ENCODE measurements at regions not wholly inside any gene's neighbourhood (a gene's known extent, or its start where the extent isn't known, plus 50 kb on each side); places are given as distances from the start of the nearest gene placed in this dataset.

DNA sequence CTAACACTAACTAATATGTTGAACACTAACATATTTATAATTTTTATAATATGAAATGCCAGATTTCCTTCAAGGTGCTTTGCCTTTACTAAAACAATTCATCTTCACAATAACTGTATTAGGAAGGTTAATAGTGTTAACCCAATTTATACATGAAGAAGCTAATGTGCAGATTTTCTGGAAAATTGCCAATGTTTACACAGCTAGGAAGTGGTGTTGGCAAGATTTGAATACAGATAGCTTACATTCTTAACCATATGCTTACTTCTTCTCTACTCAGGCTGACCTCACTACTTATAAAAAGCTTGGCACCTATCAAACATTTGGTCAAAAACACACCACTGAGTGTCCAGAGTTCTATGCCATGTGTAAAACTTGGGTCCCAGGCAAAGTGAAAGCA is 445.4 kb upstream of the ITGA1 start:
- no peaks in the 10 kb centered on the region for H3K4me1 Mint-ChIP-seq (ENCODE audit: low read depth)
- H3K27me3 Mint-ChIP-seq (ENCODE audit: insufficient read depth) = no peaks in the 10 kb centered on the region
- H3K4me3 Mint-ChIP-seq = no peak overlapping the region
- no peaks in the 10 kb centered on the region for H3K36me3 Mint-ChIP-seq (ENCODE audit: low read depth)
- no peak overlapping the region for H3K27ac Mint-ChIP-seq
- intact Hi-C loops (cut with micrococcal nuclease) = no loop called here
- H3K9me3 Mint-ChIP-seq = no peaks in the 10 kb centered on the region
- no peak for DNase-seq (ENCODE audit: low spot score)

DNA sequence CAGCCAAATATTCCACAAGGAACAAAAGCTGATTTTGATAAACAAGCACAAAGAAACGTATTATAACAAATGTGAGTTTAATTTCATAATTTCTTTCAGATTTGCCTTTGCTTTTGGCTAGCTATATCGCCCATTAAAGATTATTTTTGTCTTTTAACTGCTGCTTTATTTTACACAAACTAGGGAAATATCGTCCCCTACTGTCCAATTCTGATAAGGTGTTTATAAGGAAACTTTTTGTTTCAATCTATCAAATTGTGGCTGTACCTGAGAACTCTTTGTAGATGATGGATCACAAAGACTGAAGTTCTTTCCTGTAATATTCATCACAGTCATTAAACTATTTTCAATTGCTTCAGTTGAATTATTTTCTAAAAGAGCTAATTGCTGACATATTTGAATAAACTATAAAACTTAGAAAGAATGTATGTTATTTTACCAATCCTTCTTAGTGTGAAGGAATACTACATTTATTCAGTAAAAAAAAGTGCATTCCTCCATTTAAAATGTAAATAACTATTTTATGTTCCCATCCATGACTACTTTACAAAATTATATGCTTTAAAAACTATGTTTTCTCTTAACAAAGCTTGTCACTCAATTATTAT is 431.3 kb upstream of the ITGA1 start:
- no peaks in the 10 kb centered on the region for H3K9me3 Mint-ChIP-seq
- no peaks in the 10 kb centered on the region for H3K4me1 Mint-ChIP-seq (ENCODE audit: low read depth)
- H3K27me3 Mint-ChIP-seq (ENCODE audit: insufficient read depth) = peaks cover 6% of the 10 kb centered on the region
- intact Hi-C loops (cut with micrococcal nuclease) = no loop called here
- DNase-seq (ENCODE audit: low spot score) = no peak
- H3K4me3 Mint-ChIP-seq = no peak overlapping the region
- no peaks in the 10 kb centered on the region for H3K36me3 Mint-ChIP-seq (ENCODE audit: low read depth)
- no peak overlapping the region for H3K27ac Mint-ChIP-seq

DNA sequence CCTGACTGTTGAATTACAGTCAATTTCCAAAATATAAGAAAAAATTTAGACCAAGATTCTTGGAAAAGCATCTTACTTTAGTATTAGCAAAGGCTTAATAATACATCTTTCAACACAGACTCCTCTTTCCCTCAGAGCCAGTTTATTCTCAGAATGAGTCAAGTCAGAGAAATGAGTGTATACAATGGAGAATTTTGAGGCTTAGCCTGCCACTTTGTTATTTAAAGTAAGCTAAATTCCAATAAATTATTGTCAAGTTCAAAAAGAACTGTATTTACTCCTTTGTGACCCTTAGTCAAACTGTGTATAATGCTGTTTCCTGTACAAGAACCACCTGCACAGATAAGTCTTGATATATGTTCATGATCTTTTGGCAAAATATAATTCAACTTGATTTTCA is 428.5 kb upstream of the ITGA1 start:
- DNase-seq (ENCODE audit: low spot score) = no peak
- Mint-ChIP-seq H3K27me3 (ENCODE audit: insufficient read depth) (peaks cover 3% of the 10 kb centered on the region), H3K9me3 (no peaks in the 10 kb centered on the region), H3K4me1 (ENCODE audit: low read depth) (no peaks in the 10 kb centered on the region), H3K27ac (no peak overlapping the region), H3K4me3 (no peak overlapping the region), H3K36me3 (ENCODE audit: low read depth) (no peaks in the 10 kb centered on the region)
- intact Hi-C loops (cut with micrococcal nuclease) = no loop called here

- no peak overlapping the region for H3K27ac Mint-ChIP-seq
- H3K4me3 Mint-ChIP-seq = no peak overlapping the region
- intact Hi-C loops (cut with micrococcal nuclease) = no loop called here
- DNase-seq (ENCODE audit: low spot score) = no peak
- no peaks in the 10 kb centered on the region for H3K36me3 Mint-ChIP-seq (ENCODE audit: low read depth)
- no peaks in the 10 kb centered on the region for H3K9me3 Mint-ChIP-seq
- H3K4me1 Mint-ChIP-seq (ENCODE audit: low read depth) = no peaks in the 10 kb centered on the region
- peaks cover 3% of the 10 kb centered on the region for H3K27me3 Mint-ChIP-seq (ENCODE audit: insufficient read depth)
Measured at GRCh38 chr5:52360985-52361384, 426.7 kb upstream of the ITGA1 start.

GRCh38 chr5:52374286-52374685 is 413.4 kb upstream of the ITGA1 start:
- Mint-ChIP-seq H3K27ac (no peak overlapping the region), H3K27me3 (ENCODE audit: insufficient read depth) (no peaks in the 10 kb centered on the region), H3K4me3 (no peak overlapping the region), H3K36me3 (ENCODE audit: low read depth) (no peaks in the 10 kb centered on the region), H3K4me1 (ENCODE audit: low read depth) (no peaks in the 10 kb centered on the region), H3K9me3 (no peaks in the 10 kb centered on the region)
- intact Hi-C loops (cut with micrococcal nuclease) = no loop called here
- no peak for DNase-seq (ENCODE audit: low spot score)

DNA sequence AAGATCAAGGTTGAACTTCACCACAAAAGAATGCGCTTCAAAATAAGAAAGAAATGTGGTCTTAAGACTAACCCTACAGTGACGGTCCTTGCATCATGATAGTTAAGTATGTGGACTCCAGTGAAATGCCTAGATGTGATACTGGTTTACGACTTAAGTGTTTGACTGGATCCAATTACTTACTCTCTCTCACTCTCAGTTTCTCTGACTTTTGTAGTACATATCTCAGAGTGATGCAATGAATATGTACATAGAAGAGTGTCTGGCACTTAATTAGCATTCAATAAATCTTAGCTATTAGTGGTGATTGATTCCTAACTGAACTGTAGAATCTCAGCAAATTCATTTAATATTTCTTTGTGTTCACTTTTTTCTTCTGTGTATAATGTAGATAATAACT is 411.7 kb upstream of the ITGA1 start:
- Mint-ChIP-seq H3K27ac (no peak overlapping the region), H3K4me3 (no peak overlapping the region), H3K27me3 (ENCODE audit: insufficient read depth) (no peaks in the 10 kb centered on the region), H3K36me3 (ENCODE audit: low read depth) (no peaks in the 10 kb centered on the region), H3K9me3 (no peaks in the 10 kb centered on the region), H3K4me1 (ENCODE audit: low read depth) (no peaks in the 10 kb centered on the region)
- intact Hi-C loops (cut with micrococcal nuclease) = no loop called here
- DNase-seq (ENCODE audit: low spot score) = no peak

GRCh38 chr5:52376592-52376991 is 411.1 kb upstream of the ITGA1 start:
- Mint-ChIP-seq H3K4me1 (ENCODE audit: low read depth) (no peaks in the 10 kb centered on the region), H3K27me3 (ENCODE audit: insufficient read depth) (no peaks in the 10 kb centered on the region), H3K4me3 (no peak overlapping the region), H3K27ac (no peak overlapping the region), H3K9me3 (no peaks in the 10 kb centered on the region), H3K36me3 (ENCODE audit: low read depth) (no peaks in the 10 kb centered on the region)
- intact Hi-C loops (cut with micrococcal nuclease) = no loop called here
- DNase-seq (ENCODE audit: low spot score) = no peak

DNA sequence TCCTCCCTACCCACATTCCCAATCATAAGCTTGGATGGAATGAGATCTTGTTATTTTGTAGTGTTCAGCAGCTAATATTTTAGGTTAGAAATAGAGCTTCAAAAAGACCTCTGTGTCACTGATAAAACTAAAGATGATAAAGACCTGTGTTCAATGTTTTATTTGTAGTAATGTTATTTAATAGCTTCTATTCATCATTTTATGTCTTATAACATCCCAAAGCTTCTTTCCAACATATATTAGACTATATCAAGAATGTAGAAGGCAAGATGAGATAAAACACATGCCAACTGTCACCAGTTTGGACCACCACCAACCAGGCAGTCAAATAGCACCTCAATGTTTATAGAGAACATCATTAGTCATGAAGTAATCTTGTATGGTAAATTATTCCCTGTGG is 409.5 kb upstream of the ITGA1 start:
- Mint-ChIP-seq H3K9me3 (no peaks in the 10 kb centered on the region), H3K27me3 (ENCODE audit: insufficient read depth) (no peaks in the 10 kb centered on the region), H3K4me1 (ENCODE audit: low read depth) (no peaks in the 10 kb centered on the region), H3K36me3 (ENCODE audit: low read depth) (no peaks in the 10 kb centered on the region), H3K27ac (no peak overlapping the region), H3K4me3 (no peak overlapping the region)
- DNase-seq (ENCODE audit: low spot score) = no peak
- intact Hi-C loops (cut with micrococcal nuclease) = no loop called here

- no peaks in the 10 kb centered on the region for H3K4me1 Mint-ChIP-seq (ENCODE audit: low read depth)
- intact Hi-C loops (cut with micrococcal nuclease) = no loop called here
- no peaks in the 10 kb centered on the region for H3K36me3 Mint-ChIP-seq (ENCODE audit: low read depth)
- H3K4me3 Mint-ChIP-seq = no peak overlapping the region
- no peak for DNase-seq (ENCODE audit: low spot score)
- H3K27ac Mint-ChIP-seq = no peak overlapping the region
- no peaks in the 10 kb centered on the region for H3K9me3 Mint-ChIP-seq
- no peaks in the 10 kb centered on the region for H3K27me3 Mint-ChIP-seq (ENCODE audit: insufficient read depth)
Measured at GRCh38 chr5:52388349-52388748, 399.4 kb upstream of the ITGA1 start.

DNA sequence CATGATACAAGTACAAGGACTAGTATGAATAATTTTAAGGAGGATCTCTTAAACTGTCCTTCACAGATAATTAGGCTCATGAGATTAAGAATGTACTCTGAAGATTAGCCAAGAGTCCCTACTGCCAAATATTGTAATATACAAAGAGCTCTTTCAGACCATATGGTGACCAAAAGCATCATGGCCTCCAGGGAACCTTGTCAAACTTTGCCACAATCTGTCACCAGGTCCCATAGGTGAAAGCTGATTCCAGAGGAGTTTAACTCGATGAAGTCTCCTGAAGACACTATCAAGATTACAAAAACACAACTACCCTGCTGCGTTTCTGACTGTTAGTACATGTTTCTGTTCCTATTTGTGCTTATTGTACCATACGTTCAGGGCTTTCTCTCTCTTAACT is 395.4 kb upstream of the ITGA1 start:
- H3K4me1 Mint-ChIP-seq (ENCODE audit: low read depth) = no peaks in the 10 kb centered on the region
- intact Hi-C loops (cut with micrococcal nuclease) = no loop called here
- H3K27ac Mint-ChIP-seq = no peak overlapping the region
- H3K4me3 Mint-ChIP-seq = no peak overlapping the region
- no peaks in the 10 kb centered on the region for H3K9me3 Mint-ChIP-seq
- no peaks in the 10 kb centered on the region for H3K27me3 Mint-ChIP-seq (ENCODE audit: insufficient read depth)
- DNase-seq (ENCODE audit: low spot score) = no peak
- no peaks in the 10 kb centered on the region for H3K36me3 Mint-ChIP-seq (ENCODE audit: low read depth)

- Mint-ChIP-seq H3K4me1 (ENCODE audit: low read depth) (no peaks in the 10 kb centered on the region), H3K27me3 (ENCODE audit: insufficient read depth) (no peaks in the 10 kb centered on the region), H3K27ac (no peak overlapping the region), H3K9me3 (no peaks in the 10 kb centered on the region), H3K4me3 (no peak overlapping the region), H3K36me3 (ENCODE audit: low read depth) (no peaks in the 10 kb centered on the region)
- DNase-seq (ENCODE audit: low spot score) = no peak
- intact Hi-C loops (cut with micrococcal nuclease) = no loop called here
Measured at GRCh38 chr5:52409835-52410234, 377.9 kb upstream of the ITGA1 start.

DNA sequence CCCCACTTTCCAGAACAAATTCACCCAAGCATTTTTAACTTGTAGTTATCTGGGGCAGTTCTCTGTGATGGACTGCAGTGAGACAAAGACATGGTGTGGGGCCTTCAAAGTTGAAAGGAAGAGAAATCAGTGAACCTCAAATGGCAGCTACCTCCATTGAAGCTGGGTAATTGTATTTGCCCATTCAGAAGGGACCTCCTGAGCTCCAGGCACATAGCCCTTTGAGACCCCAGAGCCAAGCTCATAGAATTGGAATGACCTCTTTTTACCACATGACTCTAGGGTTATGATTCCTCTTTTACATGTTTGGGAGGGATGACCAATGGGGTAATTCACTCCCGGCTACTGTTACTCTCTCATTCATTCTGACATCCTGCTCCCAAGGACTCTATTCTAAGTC is 368.4 kb upstream of the ITGA1 start:
- Mint-ChIP-seq H3K27ac (no peak overlapping the region), H3K9me3 (no peaks in the 10 kb centered on the region), H3K4me1 (ENCODE audit: low read depth) (no peaks in the 10 kb centered on the region), H3K4me3 (no peak overlapping the region), H3K36me3 (ENCODE audit: low read depth) (no peaks in the 10 kb centered on the region), H3K27me3 (ENCODE audit: insufficient read depth) (peaks cover 3% of the 10 kb centered on the region)
- DNase-seq (ENCODE audit: low spot score) = no peak
- intact Hi-C loops (cut with micrococcal nuclease) = no loop called here

- DNase-seq (ENCODE audit: low spot score) = no peak
- no peaks in the 10 kb centered on the region for H3K36me3 Mint-ChIP-seq (ENCODE audit: low read depth)
- peaks cover 4% of the 10 kb centered on the region for H3K27me3 Mint-ChIP-seq (ENCODE audit: insufficient read depth)
- no peaks in the 10 kb centered on the region for H3K9me3 Mint-ChIP-seq
- no peak overlapping the region for H3K4me3 Mint-ChIP-seq
- intact Hi-C loops (cut with micrococcal nuclease) = no loop called here
- no peaks in the 10 kb centered on the region for H3K4me1 Mint-ChIP-seq (ENCODE audit: low read depth)
- no peak overlapping the region for H3K27ac Mint-ChIP-seq
Measured at GRCh38 chr5:52427615-52428014, 360.1 kb upstream of the ITGA1 start.

- no peaks in the 10 kb centered on the region for H3K36me3 Mint-ChIP-seq (ENCODE audit: low read depth)
Measured at GRCh38 chr5:52428977-52429489, 358.7 kb upstream of the ITGA1 start.

More at GRCh38 chr5:52428977-52429489, 358.7 kb upstream of the ITGA1 start:
- Mint-ChIP-seq H3K4me1 (ENCODE audit: low read depth) (no peaks in the 10 kb centered on the region), H3K27me3 (ENCODE audit: insufficient read depth) (peaks cover 1% of the 10 kb centered on the region), H3K27ac (no peak overlapping the region), H3K4me3 (no peak overlapping the region), H3K9me3 (no peaks in the 10 kb centered on the region)
- intact Hi-C loops (cut with micrococcal nuclease) = no loop called here
- no peak for DNase-seq (ENCODE audit: low spot score)
